ENCODE measurements at regions not wholly inside any gene's neighbourhood (a gene's known extent, or its start where the extent isn't known, plus 50 kb on each side); places are given as distances from the start of the nearest gene placed in this dataset.

GRCh38 chr18:25614168-25614567, 262.2 kb upstream of the ZNF521 start:
- ATAC-seq (no peak), DNase-seq (ENCODE audit: low read depth, low spot score) (no peak)
- no TSS peak for BruUV-seq (replicated peaks)
- intact Hi-C loops (cut with micrococcal nuclease) = loop anchor here (10.0 kb wide), 1 partner anchor 189 kb away; no protein-coding TSS in a partner anchor
- TF ChIP-seq CTCF (IDR thresholded peaks at IDR 0.05 in 2 of 3, conservative IDR thresholded peaks at IDR 0.05 in 1 of 3; ENCODE audit: borderline replicate concordance in 1 of 3, insufficient read depth in 1 of 3, low read depth in 2 of 3, low read length in 2 of 3) = 0 out of 6 replicates have a peak, but pooled peaks of 1 of the 3 experiments have one; percentile 11
- TF ChIP-seq ELF1 (IDR thresholded peaks at IDR 0.05; ENCODE audit: borderline replicate concordance, low read depth) = no peak
- Histone ChIP-seq H3K9me3 (ENCODE audit: control insufficient read depth in 1 of 2, insufficient read depth in 1 of 2, low read depth in 1 of 2, low read length in 2 of 2) (no peaks in the 10 kb centered on the region; a peak in 1 of 4 replicates), H3K4me2 (ENCODE audit: low read length) (no peak overlapping the region), H3K4me1 (ENCODE audit: control insufficient read depth in 1 of 2, insufficient read depth in 2 of 2, low read length in 2 of 2) (no peaks in the 10 kb centered on the region), H4K20me1 (ENCODE audit: insufficient read depth) (no peaks in the 10 kb centered on the region), H3K9ac (ENCODE audit: low read length) (no peak overlapping the region), H2AFZ (ENCODE audit: low read depth, low read length, poor library complexity, severe bottlenecking) (no peak overlapping the region), H3K36me3 (ENCODE audit: control insufficient read depth in 1 of 2, insufficient read depth in 2 of 2, low read length in 2 of 2) (no peaks in the 10 kb centered on the region), H3K27me3 (ENCODE audit: insufficient read depth, low read length) (no peaks in the 10 kb centered on the region), H3K27ac (ENCODE audit: low read depth, low read length) (no peak overlapping the region), H3K79me2 (ENCODE audit: insufficient read depth, low read length) (no peaks in the 10 kb centered on the region), H3K9me2 (ENCODE audit: insufficient read depth) (no peaks in the 10 kb centered on the region), H3K4me3 (replicated peaks in 1 of 2; ENCODE audit: low read depth in 1 of 2, low read length in 2 of 2) (no peak overlapping the region)
- ChIA-PET POLR2A (no interaction called here), CTCF (no interaction called here), RAD21 (ENCODE audit: low non-redundant PET in 1 of 2, low total read pairs in 2 of 2, uncharacterized antibody in 2 of 2, unreplicated experiment in 2 of 2) (no interaction called here)

- no peak for ATAC-seq
Measured at GRCh38 chr18:25612466-25612865, 260.5 kb upstream of the ZNF521 start.

More at GRCh38 chr18:25612466-25612865, 260.5 kb upstream of the ZNF521 start:
- Histone ChIP-seq H3K4me1 (ENCODE audit: control insufficient read depth in 1 of 2, insufficient read depth in 2 of 2, low read length in 2 of 2) (no peaks in the 10 kb centered on the region), H3K9me3 (ENCODE audit: control insufficient read depth in 1 of 2, insufficient read depth in 1 of 2, low read depth in 1 of 2, low read length in 2 of 2) (no peaks in the 10 kb centered on the region; a peak in 1 of 4 replicates), H3K4me2 (ENCODE audit: low read length) (no peak overlapping the region), H4K20me1 (ENCODE audit: insufficient read depth) (no peaks in the 10 kb centered on the region), H3K27ac (ENCODE audit: low read depth, low read length) (no peak overlapping the region), H3K36me3 (ENCODE audit: control insufficient read depth in 1 of 2, insufficient read depth in 2 of 2, low read length in 2 of 2) (no peaks in the 10 kb centered on the region), H3K9ac (ENCODE audit: low read length) (no peak overlapping the region), H3K27me3 (ENCODE audit: insufficient read depth, low read length) (no peaks in the 10 kb centered on the region), H3K9me2 (ENCODE audit: insufficient read depth) (no peaks in the 10 kb centered on the region), H3K79me2 (ENCODE audit: insufficient read depth, low read length) (no peaks in the 10 kb centered on the region), H2AFZ (ENCODE audit: low read depth, low read length, poor library complexity, severe bottlenecking) (no peak overlapping the region), H3K4me3 (replicated peaks in 1 of 2; ENCODE audit: low read depth in 1 of 2, low read length in 2 of 2) (no peak overlapping the region)
- TF ChIP-seq SIN3A (IDR thresholded peaks at IDR 0.05; ENCODE audit: low read depth) (no peak), ATF3 (IDR thresholded peaks at IDR 0.05) (no peak), SP1 (IDR thresholded peaks at IDR 0.05; ENCODE audit: low read depth) (no peak), CEBPB (IDR thresholded peaks at IDR 0.05; ENCODE audit: low read depth) (no peak), ZBTB33 (IDR thresholded peaks at IDR 0.05; ENCODE audit: extremely low read depth, insufficient replicate concordance, low read length) (no peak), SRF (IDR thresholded peaks at IDR 0.05; ENCODE audit: low read depth) (no peak), EZH2 (IDR thresholded peaks at IDR 0.05) (no peak), POLR2A (IDR thresholded peaks at IDR 0.05; ENCODE audit: borderline replicate concordance, extremely low read depth, insufficient read depth, insufficient read length) (no peak), REST (IDR thresholded peaks at IDR 0.05; ENCODE audit: low read depth) (no peak), ELF1 (IDR thresholded peaks at IDR 0.05; ENCODE audit: borderline replicate concordance, low read depth) (no peak), POLR2AphosphoS5 (IDR thresholded peaks at IDR 0.05; ENCODE audit: low read depth, low read length) (no peak), EZH2phosphoT487 (IDR thresholded peaks at IDR 0.05; ENCODE audit: borderline replicate concordance) (no peak)
- intact Hi-C loops (cut with micrococcal nuclease) = loop anchor here (10.0 kb wide), 1 partner anchor 188 kb away; no protein-coding TSS in a partner anchor
- ChIA-PET RAD21 (ENCODE audit: low non-redundant PET in 1 of 2, low total read pairs in 2 of 2, uncharacterized antibody in 2 of 2, unreplicated experiment in 2 of 2) (no interaction called here), CTCF (no interaction called here), POLR2A (no interaction called here)
- no peak for DNase-seq (ENCODE audit: low read depth, low spot score)
- no TSS peak for BruUV-seq (replicated peaks)

Measured in HCT116 (cell line).